ENCODE measurements at regions not wholly inside any gene's neighbourhood (a gene's known extent, or its start where the extent isn't known, plus 50 kb on each side); places are given as distances from the start of the nearest gene placed in this dataset.
A peak's percentile ranks its signal among the peaks of the same experiment; 100 is the strongest.

GRCh38 chr7:54663603-54664234, 95.3 kb downstream of the SEC61G start:
- DNase-seq (ENCODE audit: insufficient read length, low spot score) (no peak), FAIRE-seq (no peak)
- no peak for TF ChIP-seq POLR2A (IDR thresholded peaks at IDR 0.05; ENCODE audit: low read depth, low read length)

DNA sequence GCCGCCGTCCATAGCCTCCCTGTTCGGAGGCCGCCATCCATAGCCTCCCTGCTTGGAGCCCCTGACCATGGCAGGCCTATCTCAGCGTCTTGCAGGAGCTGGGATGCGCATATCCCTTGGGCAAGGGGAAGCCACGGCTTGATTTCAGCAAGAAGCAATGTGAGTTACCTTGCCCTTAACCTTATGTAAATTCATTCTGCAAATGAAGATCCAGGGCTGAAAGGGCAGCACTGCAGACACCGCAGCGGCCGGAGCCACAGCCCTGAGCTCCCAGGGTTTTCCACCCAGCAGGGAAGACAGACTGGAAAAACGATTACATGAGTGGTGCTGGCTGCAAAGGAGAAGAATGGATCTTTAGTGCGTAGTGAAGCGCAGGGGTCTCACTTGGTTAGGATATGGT, 95.8 kb downstream of the SEC61G start:
- FAIRE-seq (no peak), DNase-seq (ENCODE audit: insufficient read length, low spot score) (no peak)
- no peak for TF ChIP-seq POLR2A (IDR thresholded peaks at IDR 0.05; ENCODE audit: low read depth, low read length)

DNA sequence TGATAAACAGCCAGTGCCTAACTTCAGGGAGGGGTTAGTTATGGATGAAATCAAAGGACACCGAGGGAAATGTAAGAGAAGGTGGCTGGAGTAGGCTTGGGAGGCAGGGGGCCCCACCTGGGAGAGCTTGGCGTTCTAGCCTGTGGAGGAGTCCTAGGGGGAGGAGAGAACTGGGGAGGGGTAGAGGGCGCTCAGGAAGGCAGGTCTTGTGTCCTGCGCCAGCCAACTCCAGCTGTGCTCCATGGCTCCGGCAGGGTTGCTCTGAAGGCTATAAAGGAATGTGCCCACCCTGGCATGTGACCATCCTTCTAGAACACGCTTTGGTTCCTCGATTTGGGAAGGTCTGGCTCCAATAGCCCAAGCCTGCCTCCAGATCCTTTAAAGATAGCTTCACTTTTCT, 96.3 kb downstream of the SEC61G start:
- DNase-seq (ENCODE audit: insufficient read length, low spot score): no peak
- no peak for FAIRE-seq
- TF ChIP-seq POLR2A (IDR thresholded peaks at IDR 0.05; ENCODE audit: low read depth, low read length): no peak

DNA sequence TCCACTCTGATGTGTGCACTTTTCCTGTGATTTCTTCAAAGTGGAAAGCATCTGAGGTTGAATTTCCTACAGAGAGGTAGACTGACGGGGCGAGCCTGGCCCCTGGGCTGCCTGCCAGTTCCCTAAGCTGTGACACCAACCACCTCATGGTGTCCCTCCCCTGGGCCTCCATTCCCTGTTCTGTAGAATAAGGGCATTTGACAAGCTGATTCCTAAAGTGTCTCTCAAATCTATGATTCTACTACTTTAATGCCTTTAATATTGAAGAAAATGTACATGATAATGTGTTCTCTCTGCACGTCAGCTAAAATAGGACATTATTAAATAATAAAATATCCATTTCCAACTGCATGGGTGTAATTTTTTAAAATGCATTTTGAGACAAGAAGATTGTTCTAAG, 105.1 kb downstream of the SEC61G start:
- no peak for FAIRE-seq
- DNase-seq (ENCODE audit: insufficient read length, low spot score): no peak

DNA sequence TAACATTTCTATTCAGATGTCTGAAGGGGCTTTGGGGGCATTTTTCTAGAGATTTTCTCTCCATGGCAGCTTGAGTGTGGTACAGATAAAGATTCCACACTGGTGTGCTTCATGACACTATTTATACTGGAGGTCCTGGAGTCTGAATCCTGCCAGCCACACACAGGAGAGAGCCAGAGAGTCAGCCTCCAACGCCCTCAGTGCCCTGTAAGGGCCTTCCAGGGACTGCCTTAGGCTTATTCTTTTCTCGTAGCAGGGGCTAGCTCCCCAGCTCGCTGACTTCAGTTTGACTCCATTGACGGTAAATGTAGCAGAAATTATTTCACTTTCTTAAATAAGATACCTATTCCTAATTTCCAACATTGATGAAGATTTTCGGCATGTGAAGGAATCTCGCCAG, 100.9 kb downstream of the VSTM2A start:
- no peak for DNase-seq (ENCODE audit: insufficient read length, low spot score)
- FAIRE-seq: no peak
- no peak for TF ChIP-seq POLR2A (IDR thresholded peaks at IDR 0.05; ENCODE audit: low read depth, low read length)

More for the DNA sequence above, 105.1 kb downstream of the SEC61G start:
- no peak for TF ChIP-seq POLR2A (IDR thresholded peaks at IDR 0.05; ENCODE audit: low read depth, low read length)

DNA sequence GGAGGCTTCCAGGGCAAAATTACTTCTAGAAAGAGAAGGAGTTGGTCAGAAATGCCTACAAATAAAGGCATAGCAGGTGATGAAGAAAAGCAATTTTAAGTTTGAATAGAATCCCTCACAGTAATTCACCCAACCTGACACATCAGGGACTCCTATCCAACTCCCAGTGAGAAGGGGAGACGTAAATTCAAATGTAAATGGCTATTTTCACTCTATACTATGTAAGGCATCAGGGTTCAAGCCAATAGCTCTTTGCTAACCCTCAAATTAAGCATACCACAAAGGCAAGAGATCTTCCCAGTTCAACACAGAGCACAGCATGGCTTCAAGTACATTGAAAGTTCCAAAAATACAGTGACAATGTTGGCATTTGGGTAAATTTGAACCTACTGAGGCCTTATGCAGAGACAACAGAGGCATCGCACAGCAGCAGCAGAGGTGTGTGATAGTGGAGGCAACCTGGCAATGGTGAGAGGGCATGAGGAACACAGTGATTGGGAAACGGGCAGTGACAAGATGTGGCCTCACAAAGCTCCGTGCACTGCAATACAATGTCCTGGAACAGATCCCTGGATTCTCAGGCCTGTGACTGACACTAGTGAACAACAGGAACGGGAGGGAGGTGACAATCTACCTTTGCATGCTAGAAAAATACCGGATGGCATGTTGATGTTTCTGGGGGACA, 95.7 kb downstream of the VSTM2A start:
- TF ChIP-seq POLR2A (IDR thresholded peaks at IDR 0.05; ENCODE audit: low read depth, low read length): no peak
- DNase-seq (ENCODE audit: insufficient read length, low spot score) (no peak), FAIRE-seq (no peak)

GRCh38 chr7:54632696-54633095, 90.5 kb downstream of the VSTM2A start:
- FAIRE-seq (no peak), DNase-seq (ENCODE audit: insufficient read length, low spot score) (no peak)
- TF ChIP-seq POLR2A (IDR thresholded peaks at IDR 0.05; ENCODE audit: low read depth, low read length): no peak

- FAIRE-seq: no peak
- no peak for TF ChIP-seq POLR2A (IDR thresholded peaks at IDR 0.05; ENCODE audit: low read depth, low read length)
- no peak for DNase-seq (ENCODE audit: insufficient read length, low spot score)
Observed at GRCh38 chr7:54629771-54630170, 87.6 kb downstream of the VSTM2A start.

- FAIRE-seq (peak; percentile 23), DNase-seq (ENCODE audit: insufficient read length, low spot score) (no peak)
- no peak for TF ChIP-seq POLR2A (IDR thresholded peaks at IDR 0.05; ENCODE audit: low read depth, low read length)
Observed at GRCh38 chr7:54622696-54623309, 80.6 kb downstream of the VSTM2A start.

Data from H54 (cell line).